ENCODE measurements at regions not wholly inside any gene's neighbourhood (a gene's known extent, or its start where the extent isn't known, plus 50 kb on each side); places are given as distances from the start of the nearest gene placed in this dataset.

DNA sequence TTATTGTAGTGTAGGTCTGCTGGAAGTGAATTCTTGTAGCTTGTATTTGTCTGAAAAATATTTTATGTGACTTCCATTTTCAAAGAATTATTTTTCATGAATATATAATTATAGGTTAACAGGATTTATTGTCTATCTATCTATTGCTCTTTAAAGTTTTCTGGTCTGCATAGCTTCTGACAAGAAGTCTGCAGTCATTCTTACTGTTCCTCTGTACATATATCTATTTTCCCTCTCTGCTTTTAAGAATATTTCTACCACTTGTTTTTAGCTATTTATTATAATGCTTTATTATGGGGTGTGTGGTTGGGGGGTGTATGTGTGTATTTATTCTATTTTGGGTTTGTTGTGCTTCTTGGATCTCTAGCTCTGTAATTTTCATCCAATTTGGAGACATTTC is 77.4 kb downstream of the ETS2 start:
- no peak for DNase-seq (ENCODE audit: low spot score)

DNA sequence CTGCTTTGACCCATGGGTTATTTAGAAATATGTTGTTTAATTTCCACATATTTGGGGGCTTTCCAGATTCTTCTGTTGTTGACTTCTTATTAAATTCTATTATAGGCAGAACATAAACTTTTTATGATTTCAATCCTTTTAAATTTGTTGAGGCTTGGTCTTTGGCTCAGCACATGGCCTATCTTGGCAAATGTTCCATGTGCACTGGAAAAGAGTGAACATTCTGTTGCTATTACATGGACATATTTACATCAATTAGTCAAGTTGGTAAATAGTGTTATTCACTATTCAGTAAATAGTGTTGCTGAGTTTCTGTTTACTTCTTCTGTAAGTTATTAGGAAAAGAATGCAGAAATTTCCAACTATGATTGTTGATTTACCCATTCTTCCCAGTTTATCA is 75.4 kb downstream of the ETS2 start:
- DNase-seq (ENCODE audit: low spot score) = no peak

DNA sequence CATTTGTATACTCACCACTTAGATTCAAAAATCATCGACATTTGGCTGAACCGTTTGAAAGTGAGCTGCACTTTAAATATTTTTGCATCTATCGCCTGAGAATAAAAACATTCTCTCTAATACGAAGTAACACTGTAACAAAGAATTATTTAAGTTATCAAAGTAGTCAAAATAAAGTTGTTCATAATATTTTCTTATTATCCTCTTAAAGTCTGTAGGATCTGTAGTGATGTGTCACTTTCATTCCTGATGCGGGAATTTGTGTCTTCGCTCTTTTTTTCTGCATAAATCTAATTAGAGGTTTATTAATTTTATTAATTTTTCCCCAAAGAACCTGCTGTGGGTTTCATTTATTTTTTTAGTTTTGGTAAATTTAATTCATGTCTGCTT is 74.8 kb downstream of the ETS2 start:
- DNase-seq (ENCODE audit: low spot score) = no peak

DNA sequence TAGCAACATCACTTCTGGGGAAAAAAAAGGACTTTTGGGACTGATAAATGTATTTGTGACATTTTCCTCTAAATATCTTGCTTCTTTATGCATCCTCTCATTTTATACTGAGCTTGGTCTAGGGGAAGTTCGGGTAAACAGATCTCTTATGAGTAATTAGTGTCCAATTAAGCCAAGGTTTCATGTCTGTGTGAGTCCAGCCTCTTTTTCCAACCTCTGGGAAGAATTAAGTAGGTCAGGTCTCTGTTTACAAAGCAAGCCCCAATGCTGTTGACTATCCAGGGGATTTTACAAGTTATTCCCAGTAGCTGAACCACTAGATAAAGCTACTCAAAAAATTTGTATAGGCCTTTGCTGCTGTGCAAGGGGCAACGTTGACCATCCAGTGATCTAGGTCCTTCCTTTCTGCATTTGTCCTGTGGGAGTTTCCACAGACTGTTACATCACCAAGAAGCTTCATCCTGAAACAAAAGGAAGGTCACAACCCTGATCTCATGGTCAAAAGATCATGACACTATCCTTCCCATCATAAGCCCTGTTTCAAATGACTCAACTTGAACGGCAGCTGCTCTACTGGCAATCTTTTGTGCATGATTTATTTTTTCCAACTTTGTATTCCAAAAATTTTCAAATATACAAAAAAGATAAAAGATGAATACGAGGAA is 74.3 kb downstream of the ETS2 start:
- DNase-seq (ENCODE audit: low spot score) = no peak

DNA sequence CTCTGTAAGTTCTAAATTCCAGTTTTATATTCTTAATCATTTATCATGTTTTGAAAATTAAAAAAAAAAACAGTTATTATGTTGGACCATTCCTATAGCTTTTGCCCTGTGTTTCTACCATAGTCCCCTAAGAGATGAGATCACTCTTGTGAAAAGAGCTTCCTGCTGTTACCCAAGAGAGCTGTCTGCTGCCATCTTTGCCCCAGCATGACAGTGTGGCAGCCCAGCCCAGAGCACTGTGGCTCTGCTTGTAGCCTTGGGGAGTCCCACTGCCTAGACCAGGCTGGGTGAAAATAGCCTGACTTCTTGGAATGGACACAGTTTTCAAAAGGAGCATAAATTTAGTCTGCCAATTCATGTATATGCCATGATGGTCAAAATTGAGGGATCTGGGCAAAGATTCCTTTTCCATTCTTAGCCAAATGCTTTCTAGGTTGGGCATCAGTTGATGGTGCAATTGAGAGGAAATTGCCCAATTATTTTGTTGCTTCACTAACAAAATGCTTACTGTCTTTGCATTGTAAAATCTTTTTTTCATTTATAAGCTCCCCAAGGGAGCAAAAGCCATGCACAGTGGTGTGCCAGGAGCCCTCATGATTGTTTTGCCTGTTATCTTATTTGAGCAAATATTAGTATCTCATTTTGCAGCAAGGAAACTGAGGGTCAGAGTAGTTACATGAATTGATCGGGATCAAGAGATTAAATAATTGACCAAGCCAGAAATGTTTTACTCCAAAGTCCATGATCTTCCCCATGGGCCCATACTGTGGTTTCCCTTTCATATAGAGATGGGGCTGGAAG is 72.8 kb downstream of the ETS2 start:
- no peak for DNase-seq (ENCODE audit: low spot score)

DNA sequence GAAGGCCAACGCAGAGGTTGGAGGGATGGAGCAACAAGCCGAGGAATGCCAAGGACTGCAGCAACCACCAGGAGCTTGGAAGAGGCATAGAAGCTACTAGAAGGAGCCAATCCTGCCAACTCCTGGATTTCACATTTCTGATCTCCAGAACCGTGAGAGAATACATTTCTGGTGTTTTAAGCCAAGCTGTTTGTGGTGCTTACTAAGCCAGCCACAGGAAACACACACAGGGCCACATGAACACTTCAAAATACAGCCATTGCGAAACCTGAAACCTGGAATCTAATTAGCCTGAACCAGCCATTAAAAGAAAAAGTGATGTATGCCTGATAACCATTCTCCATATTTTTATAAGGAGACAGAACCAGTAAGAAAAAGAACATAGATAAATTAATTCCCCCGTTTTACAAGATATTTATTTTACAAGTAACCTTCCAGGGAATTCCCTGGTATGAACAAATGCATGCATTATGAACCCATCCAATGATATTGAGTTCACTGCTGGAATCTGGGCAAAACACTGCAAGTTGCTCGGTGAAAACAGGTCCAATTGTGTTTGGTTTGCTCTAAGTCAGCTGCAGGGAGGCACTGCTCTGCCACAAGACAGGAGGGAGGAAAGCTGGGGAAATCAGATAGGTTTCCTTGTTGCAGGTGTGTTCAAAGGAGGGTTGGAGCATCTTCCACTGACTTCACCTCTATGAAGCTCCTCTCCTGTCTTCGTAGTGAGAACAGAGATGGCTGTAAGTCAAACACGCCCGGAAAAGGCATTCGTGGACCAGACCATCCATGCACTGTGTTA is 70.2 kb downstream of the ETS2 start:
- DNase-seq (ENCODE audit: low spot score) = no peak

Measured in globus pallidus (tissue), 1 donor.